ENCODE measurements at regions not wholly inside any gene's neighbourhood (a gene's known extent, or its start where the extent isn't known, plus 50 kb on each side); places are given as distances from the start of the nearest gene placed in this dataset.

GRCh38 chr4:96342790-96343455 lies 503.0 kb downstream of the PDHA2 start:
- no peaks in the 10 kb centered on the region for H3K27me3 ChIP-seq (ENCODE audit: insufficient read depth, low read length)
- H3K36me3 ChIP-seq (ENCODE audit: insufficient read depth, low read length) = no peaks in the 10 kb centered on the region
- peak overlapping the region; percentile 38 for H2AFZ ChIP-seq (ENCODE audit: low read depth, low read length)
- no peak overlapping the region for H3K4me3 ChIP-seq (ENCODE audit: low read length)
- H3K4me1 ChIP-seq (ENCODE audit: insufficient read depth, low read length) = peaks cover 3% of the 10 kb centered on the region
- no peaks in the 10 kb centered on the region for H3K9me3 ChIP-seq (ENCODE audit: low read length)

GRCh38 chr4:96343836-96344235 lies 503.9 kb downstream of the PDHA2 start:
- Histone ChIP-seq H3K27me3 (ENCODE audit: insufficient read depth, low read length) (no peaks in the 10 kb centered on the region), H3K9me3 (ENCODE audit: low read length) (no peaks in the 10 kb centered on the region), H3K36me3 (ENCODE audit: insufficient read depth, low read length) (no peaks in the 10 kb centered on the region), H3K4me3 (ENCODE audit: low read length) (no peak overlapping the region), H2AFZ (ENCODE audit: low read depth, low read length) (no peak overlapping the region), H3K4me1 (ENCODE audit: insufficient read depth, low read length) (peaks cover 3% of the 10 kb centered on the region)

GRCh38 chr4:96347582-96347981 lies 507.7 kb downstream of the PDHA2 start:
- Histone ChIP-seq H3K4me3 (ENCODE audit: low read length) (no peak overlapping the region), H2AFZ (ENCODE audit: low read depth, low read length) (no peak overlapping the region), H3K36me3 (ENCODE audit: insufficient read depth, low read length) (no peaks in the 10 kb centered on the region), H3K27me3 (ENCODE audit: insufficient read depth, low read length) (no peaks in the 10 kb centered on the region), H3K4me1 (ENCODE audit: insufficient read depth, low read length) (peaks cover 3% of the 10 kb centered on the region), H3K9me3 (ENCODE audit: low read length) (no peaks in the 10 kb centered on the region)

GRCh38 chr4:96352051-96352517 lies 512.2 kb downstream of the PDHA2 start:
- Histone ChIP-seq H3K9me3 (ENCODE audit: low read length) (no peaks in the 10 kb centered on the region), H2AFZ (ENCODE audit: low read depth, low read length) (no peak overlapping the region)

GRCh38 chr4:96354036-96354712 lies 514.3 kb downstream of the PDHA2 start:
- H3K4me1 ChIP-seq (ENCODE audit: insufficient read depth, low read length) = no peaks in the 10 kb centered on the region
- H3K36me3 ChIP-seq (ENCODE audit: insufficient read depth, low read length) = no peaks in the 10 kb centered on the region
- no peaks in the 10 kb centered on the region for H3K27me3 ChIP-seq (ENCODE audit: insufficient read depth, low read length)
- H3K4me3 ChIP-seq (ENCODE audit: low read length) = no peak overlapping the region
- no peak overlapping the region for H2AFZ ChIP-seq (ENCODE audit: low read depth, low read length)
- H3K9me3 ChIP-seq (ENCODE audit: low read length) = no peaks in the 10 kb centered on the region

More at GRCh38 chr4:96352051-96352517, 512.2 kb downstream of the PDHA2 start:
- Histone ChIP-seq H3K27me3 (ENCODE audit: insufficient read depth, low read length) (no peaks in the 10 kb centered on the region), H3K4me1 (ENCODE audit: insufficient read depth, low read length) (no peaks in the 10 kb centered on the region), H3K4me3 (ENCODE audit: low read length) (no peak overlapping the region), H3K36me3 (ENCODE audit: insufficient read depth, low read length) (no peaks in the 10 kb centered on the region)

GRCh38 chr4:96355414-96355813 lies 515.5 kb downstream of the PDHA2 start:
- Histone ChIP-seq H3K9me3 (ENCODE audit: low read length) (no peaks in the 10 kb centered on the region), H3K4me3 (ENCODE audit: low read length) (no peak overlapping the region), H3K4me1 (ENCODE audit: insufficient read depth, low read length) (no peaks in the 10 kb centered on the region), H3K27me3 (ENCODE audit: insufficient read depth, low read length) (no peaks in the 10 kb centered on the region), H2AFZ (ENCODE audit: low read depth, low read length) (no peak overlapping the region), H3K36me3 (ENCODE audit: insufficient read depth, low read length) (no peaks in the 10 kb centered on the region)

GRCh38 chr4:96356591-96357370 lies 516.9 kb downstream of the PDHA2 start:
- no peak overlapping the region for H2AFZ ChIP-seq (ENCODE audit: low read depth, low read length)
- H3K36me3 ChIP-seq (ENCODE audit: insufficient read depth, low read length) = no peaks in the 10 kb centered on the region
- no peaks in the 10 kb centered on the region for H3K27me3 ChIP-seq (ENCODE audit: insufficient read depth, low read length)
- H3K9me3 ChIP-seq (ENCODE audit: low read length) = no peaks in the 10 kb centered on the region
- peaks cover 2% of the 10 kb centered on the region for H3K4me1 ChIP-seq (ENCODE audit: insufficient read depth, low read length)
- no peak overlapping the region for H3K4me3 ChIP-seq (ENCODE audit: low read length)

- H3K27me3 ChIP-seq (ENCODE audit: insufficient read depth, low read length) = no peaks in the 10 kb centered on the region
- H3K4me1 ChIP-seq (ENCODE audit: insufficient read depth, low read length) = no peaks in the 10 kb centered on the region
- H2AFZ ChIP-seq (ENCODE audit: low read depth, low read length) = no peak overlapping the region
- H3K9me3 ChIP-seq (ENCODE audit: low read length) = no peaks in the 10 kb centered on the region
- no peak overlapping the region for H3K4me3 ChIP-seq (ENCODE audit: low read length)
- H3K36me3 ChIP-seq (ENCODE audit: insufficient read depth, low read length) = no peaks in the 10 kb centered on the region
Measured at GRCh38 chr4:96366632-96367031, 526.7 kb downstream of the PDHA2 start.

GRCh38 chr4:96375367-96375766 lies 535.5 kb downstream of the PDHA2 start:
- no peaks in the 10 kb centered on the region for H3K9me3 ChIP-seq (ENCODE audit: low read length)

GRCh38 chr4:96379524-96379923 lies 539.6 kb downstream of the PDHA2 start:
- no peaks in the 10 kb centered on the region for H3K36me3 ChIP-seq (ENCODE audit: insufficient read depth, low read length)
- H3K4me3 ChIP-seq (ENCODE audit: low read length) = no peak overlapping the region
- H2AFZ ChIP-seq (ENCODE audit: low read depth, low read length) = no peak overlapping the region
- no peaks in the 10 kb centered on the region for H3K9me3 ChIP-seq (ENCODE audit: low read length)
- no peaks in the 10 kb centered on the region for H3K27me3 ChIP-seq (ENCODE audit: insufficient read depth, low read length)
- no peaks in the 10 kb centered on the region for H3K4me1 ChIP-seq (ENCODE audit: insufficient read depth, low read length)

More at GRCh38 chr4:96375367-96375766, 535.5 kb downstream of the PDHA2 start:
- H3K4me3 ChIP-seq (ENCODE audit: low read length) = no peak overlapping the region
- no peaks in the 10 kb centered on the region for H3K4me1 ChIP-seq (ENCODE audit: insufficient read depth, low read length)
- H2AFZ ChIP-seq (ENCODE audit: low read depth, low read length) = no peak overlapping the region
- no peaks in the 10 kb centered on the region for H3K36me3 ChIP-seq (ENCODE audit: insufficient read depth, low read length)
- H3K27me3 ChIP-seq (ENCODE audit: insufficient read depth, low read length) = no peaks in the 10 kb centered on the region

GRCh38 chr4:96380106-96380505 lies 540.2 kb downstream of the PDHA2 start:
- H3K4me3 ChIP-seq (ENCODE audit: low read length) = no peak overlapping the region
- no peak overlapping the region for H2AFZ ChIP-seq (ENCODE audit: low read depth, low read length)
- no peaks in the 10 kb centered on the region for H3K27me3 ChIP-seq (ENCODE audit: insufficient read depth, low read length)
- no peaks in the 10 kb centered on the region for H3K36me3 ChIP-seq (ENCODE audit: insufficient read depth, low read length)
- no peaks in the 10 kb centered on the region for H3K4me1 ChIP-seq (ENCODE audit: insufficient read depth, low read length)
- no peaks in the 10 kb centered on the region for H3K9me3 ChIP-seq (ENCODE audit: low read length)

- no peaks in the 10 kb centered on the region for H3K9me3 ChIP-seq (ENCODE audit: low read length)
- H3K36me3 ChIP-seq (ENCODE audit: insufficient read depth, low read length) = no peaks in the 10 kb centered on the region
- no peak overlapping the region for H2AFZ ChIP-seq (ENCODE audit: low read depth, low read length)
- no peak overlapping the region for H3K4me3 ChIP-seq (ENCODE audit: low read length)
- H3K4me1 ChIP-seq (ENCODE audit: insufficient read depth, low read length) = no peaks in the 10 kb centered on the region
- H3K27me3 ChIP-seq (ENCODE audit: insufficient read depth, low read length) = no peaks in the 10 kb centered on the region
Measured at GRCh38 chr4:96383349-96383748, 543.5 kb downstream of the PDHA2 start.

GRCh38 chr4:96389770-96390169 lies 549.9 kb downstream of the PDHA2 start:
- H3K27me3 ChIP-seq (ENCODE audit: insufficient read depth, low read length) = no peaks in the 10 kb centered on the region
- no peaks in the 10 kb centered on the region for H3K4me1 ChIP-seq (ENCODE audit: insufficient read depth, low read length)
- no peak overlapping the region for H2AFZ ChIP-seq (ENCODE audit: low read depth, low read length)
- H3K36me3 ChIP-seq (ENCODE audit: insufficient read depth, low read length) = no peaks in the 10 kb centered on the region
- H3K4me3 ChIP-seq (ENCODE audit: low read length) = no peak overlapping the region
- no peaks in the 10 kb centered on the region for H3K9me3 ChIP-seq (ENCODE audit: low read length)

Measured in neuron (in vitro differentiated cells).